COLO829 (cell line): ENCODE measurements at regions not wholly inside any gene's neighbourhood (a gene's known extent, or its start where the extent isn't known, plus 50 kb on each side); places are given as distances from the start of the nearest gene placed in this dataset.

ENCODE experiments used
- DNase-seq: peaks from one replicate; pipeline ENCODE4 v3.0.0; 2012; ENCODE audit warnings: low spot score

DNA sequence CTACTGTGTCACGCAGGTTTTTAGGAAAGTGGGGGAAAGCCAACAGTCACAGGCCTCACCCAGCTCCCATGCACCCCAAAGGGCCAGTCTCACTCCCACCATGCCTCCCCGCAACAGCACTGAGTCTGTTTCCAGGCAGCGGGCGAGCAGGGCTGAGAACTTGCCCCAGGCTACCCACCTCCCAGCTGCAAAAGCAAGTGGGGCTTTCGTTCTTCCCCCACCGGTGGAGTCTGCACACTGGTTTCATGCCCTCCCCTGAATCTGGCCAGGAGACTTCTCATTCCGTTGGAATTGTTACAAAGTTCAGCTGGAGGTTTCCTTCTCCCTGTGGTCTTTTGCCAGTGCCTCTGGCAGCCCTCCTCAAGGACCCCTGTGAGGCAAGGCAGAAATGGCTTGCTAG is 53.6 kb upstream of the KCNJ15 start:
- no peak for DNase-seq

DNA sequence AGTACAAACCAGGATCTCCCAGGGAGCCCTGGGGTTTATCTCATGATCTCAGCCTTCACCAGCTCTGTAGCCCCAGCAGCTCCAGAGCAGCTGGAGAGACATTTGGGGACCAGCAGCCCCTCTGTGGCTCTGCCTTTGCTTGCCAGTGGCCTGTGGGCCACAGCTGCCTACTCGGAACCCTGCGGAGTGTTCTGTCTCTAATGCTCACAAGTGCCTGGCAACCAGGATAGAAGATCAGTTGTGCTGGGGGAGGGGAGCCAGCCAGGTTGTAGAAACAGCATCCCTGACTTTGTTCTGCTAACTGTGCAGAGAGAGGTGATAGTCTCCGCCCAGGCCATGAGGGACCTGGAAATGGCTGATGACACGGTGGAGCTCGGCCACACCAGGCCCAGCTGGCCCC is 50.9 kb upstream of the KCNJ15 start:
- no peak for DNase-seq

DNA sequence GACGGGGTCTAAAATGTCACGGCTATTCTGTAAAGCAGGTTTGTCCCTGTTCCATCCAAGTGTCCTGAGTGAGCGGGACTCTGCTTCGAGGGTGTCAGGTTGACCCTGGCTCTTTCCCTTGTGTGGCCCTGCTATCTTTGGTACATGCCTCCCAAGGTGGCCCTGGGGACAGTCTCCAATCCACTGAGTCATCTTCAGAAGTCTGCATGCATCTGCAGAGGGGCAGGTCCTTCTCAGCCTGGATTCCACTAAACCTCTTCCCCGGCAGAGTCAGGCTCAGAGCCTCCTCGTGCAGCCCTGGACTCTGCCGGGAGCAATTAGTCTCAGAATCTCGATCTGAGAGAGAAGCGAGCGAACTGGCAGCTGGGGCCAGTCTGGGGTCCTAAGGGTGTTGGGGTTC is 50.1 kb upstream of the KCNJ15 start:
- no peak for DNase-seq
